IMR-90 (cell line): ENCODE measurements at regions not wholly inside any gene's neighbourhood (a gene's known extent, or its start where the extent isn't known, plus 50 kb on each side); places are given as distances from the start of the nearest gene placed in this dataset.

Experiments
- BHLHE40 ChIP-seq: fragments of 150-350 bp; IDR thresholded peaks from 2 replicates; pipeline ENCODE4 v1.6.1; 2016; ENCODE audit warnings: mild to moderate bottlenecking, low read depth, low read length
- CEBPB ChIP-seq: IDR thresholded peaks from 2 replicates; pipeline ENCODE4 v1.6.1; 2012; ENCODE audit warnings: low read depth, low read length, improper control_type of control experiment
- FOS ChIP-seq: fragments of 150-350 bp; IDR thresholded peaks from 2 replicates; pipeline ENCODE4 v1.6.1; 2016; ENCODE audit warnings: low read depth, low read length
- MAFK ChIP-seq: IDR thresholded peaks from 2 replicates; pipeline ENCODE4 v1.6.1; 2012; ENCODE audit warnings: low read depth, low read length, improper control_type of control experiment
- MXI1 ChIP-seq: IDR thresholded peaks from 2 replicates; pipeline ENCODE4 v1.6.1; 2012; ENCODE audit warnings: low read depth, mild to moderate bottlenecking, low read length, moderate library complexity, borderline replicate concordance
- POLR2A ChIP-seq: IDR thresholded peaks from 2 replicates; pipeline ENCODE4 v1.6.1; 2012; ENCODE audit warnings: mild to moderate bottlenecking, low read depth, low read length
- RCOR1 ChIP-seq: IDR thresholded peaks from 2 replicates; pipeline ENCODE4 v1.6.1; 2012; ENCODE audit warnings: mild to moderate bottlenecking, low read length, improper control_type of control experiment; ENCODE audit not compliant: insufficient replicate concordance
- RFX5 ChIP-seq: IDR thresholded peaks from 2 replicates; pipeline ENCODE4 v1.8.0; 2012; ENCODE audit warnings: low read depth, mild to moderate bottlenecking, low read length, moderate library complexity
- TF ChIP-seq, protein P1 (sequence below): conservative IDR thresholded peaks from 2 replicates; pipeline ENCODE4 v1.5.1; 2012; ENCODE audit warnings: mild to moderate bottlenecking, low read depth, low read length, improper control_type of control experiment
- TF ChIP-seq, protein P2 (sequence below): fragments of 150-350 bp; IDR thresholded peaks from 2 replicates; pipeline ENCODE4 v1.6.1; 2017; ENCODE audit warnings: mild to moderate bottlenecking, antibody characterized with exemption, low read length, low read depth

DNA sequence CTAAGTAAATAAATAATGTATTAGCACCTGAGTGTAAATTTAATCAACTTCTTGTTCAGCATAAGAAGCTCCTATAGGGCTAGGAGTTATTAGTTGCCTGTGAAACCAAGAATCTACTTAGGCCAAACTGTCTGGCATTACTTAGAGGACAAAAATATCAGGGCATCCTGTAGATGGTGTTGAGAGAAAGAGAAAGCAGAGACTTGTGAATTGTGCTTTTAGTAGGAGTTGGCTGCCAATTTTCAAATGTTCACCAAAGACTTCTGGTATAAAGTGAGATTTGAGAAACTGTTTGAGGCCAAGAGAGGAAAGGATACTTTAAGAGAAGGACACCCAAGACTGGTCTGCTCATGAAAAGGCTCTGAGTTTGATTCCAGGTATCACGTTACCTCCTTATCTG is 315.5 kb upstream of the DEPDC1 start:
- TF ChIP-seq, protein P1, sequence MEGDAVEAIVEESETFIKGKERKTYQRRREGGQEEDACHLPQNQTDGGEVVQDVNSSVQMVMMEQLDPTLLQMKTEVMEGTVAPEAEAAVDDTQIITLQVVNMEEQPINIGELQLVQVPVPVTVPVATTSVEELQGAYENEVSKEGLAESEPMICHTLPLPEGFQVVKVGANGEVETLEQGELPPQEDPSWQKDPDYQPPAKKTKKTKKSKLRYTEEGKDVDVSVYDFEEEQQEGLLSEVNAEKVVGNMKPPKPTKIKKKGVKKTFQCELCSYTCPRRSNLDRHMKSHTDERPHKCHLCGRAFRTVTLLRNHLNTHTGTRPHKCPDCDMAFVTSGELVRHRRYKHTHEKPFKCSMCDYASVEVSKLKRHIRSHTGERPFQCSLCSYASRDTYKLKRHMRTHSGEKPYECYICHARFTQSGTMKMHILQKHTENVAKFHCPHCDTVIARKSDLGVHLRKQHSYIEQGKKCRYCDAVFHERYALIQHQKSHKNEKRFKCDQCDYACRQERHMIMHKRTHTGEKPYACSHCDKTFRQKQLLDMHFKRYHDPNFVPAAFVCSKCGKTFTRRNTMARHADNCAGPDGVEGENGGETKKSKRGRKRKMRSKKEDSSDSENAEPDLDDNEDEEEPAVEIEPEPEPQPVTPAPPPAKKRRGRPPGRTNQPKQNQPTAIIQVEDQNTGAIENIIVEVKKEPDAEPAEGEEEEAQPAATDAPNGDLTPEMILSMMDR, result no peak
- no peak for TF ChIP-seq BHLHE40
- no peak for TF ChIP-seq MXI1
- no peak for TF ChIP-seq POLR2A
- TF ChIP-seq, protein P2, sequence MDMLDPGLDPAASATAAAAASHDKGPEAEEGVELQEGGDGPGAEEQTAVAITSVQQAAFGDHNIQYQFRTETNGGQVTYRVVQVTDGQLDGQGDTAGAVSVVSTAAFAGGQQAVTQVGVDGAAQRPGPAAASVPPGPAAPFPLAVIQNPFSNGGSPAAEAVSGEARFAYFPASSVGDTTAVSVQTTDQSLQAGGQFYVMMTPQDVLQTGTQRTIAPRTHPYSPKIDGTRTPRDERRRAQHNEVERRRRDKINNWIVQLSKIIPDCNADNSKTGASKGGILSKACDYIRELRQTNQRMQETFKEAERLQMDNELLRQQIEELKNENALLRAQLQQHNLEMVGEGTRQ, result no peak
- no peak for TF ChIP-seq CEBPB
- TF ChIP-seq MAFK, result no peak
- TF ChIP-seq RFX5, result no peak
- TF ChIP-seq RCOR1, result no peak
- no peak for TF ChIP-seq FOS
